Right atrium auricular region (tissue), 2 donors: ENCODE measurements at regions not wholly inside any gene's neighbourhood (a gene's known extent, or its start where the extent isn't known, plus 50 kb on each side); places are given as distances from the start of the nearest gene placed in this dataset.

Experiments used
- DNase-seq: peaks from one replicate; pipeline ENCODE4 v3.0.0-alpha.2; 2019; ENCODE audit warnings: low spot score
- H3K27ac ChIP-seq, 2 donors: fragments of 200-600 bp; sonication (generic); 1 replicate in 1 of 2; 2 replicates in 1 of 2; pipeline ENCODE4 v1.5.1; 2016 to 2019
- H3K27me3 ChIP-seq, 2 donors: fragments of 200-600 bp; sonication (generic); one replicate each; pipeline versions ENCODE4 v1.5.1 to v1.6.0; 2017 to 2019
- H3K36me3 ChIP-seq: fragments of 200-600 bp; sonication (generic); one replicate; pipeline ENCODE4 v1.5.1; 2016
- H3K4me1 ChIP-seq, 2 donors: fragments of 200-600 bp; sonication (generic); one replicate each; pipeline versions ENCODE4 v1.5.1 to v1.6.0; 2017 to 2019
- H3K4me3 ChIP-seq, 2 donors: fragments of 200-600 bp; sonication (generic); 1 replicate in 1 of 2; 2 replicates in 1 of 2; pipeline ENCODE4 v1.5.1; 2017 to 2019; ENCODE audit warnings: mild to moderate bottlenecking in 1 of 2, moderate library complexity in 1 of 2
- H3K9me3 ChIP-seq, 2 donors: fragments of 200-600 bp; sonication (generic); one replicate each; pipeline ENCODE4 v1.5.1; 2019
- TF ChIP-seq, protein P1 (sequence below), 2 donors: fragments of 200-600 bp; sonication (generic); IDR thresholded peaks; one replicate each; pipeline ENCODE4 v1.5.1; 2019; ENCODE audit warnings: antibody characterized with exemption in 2 of 2

DNA sequence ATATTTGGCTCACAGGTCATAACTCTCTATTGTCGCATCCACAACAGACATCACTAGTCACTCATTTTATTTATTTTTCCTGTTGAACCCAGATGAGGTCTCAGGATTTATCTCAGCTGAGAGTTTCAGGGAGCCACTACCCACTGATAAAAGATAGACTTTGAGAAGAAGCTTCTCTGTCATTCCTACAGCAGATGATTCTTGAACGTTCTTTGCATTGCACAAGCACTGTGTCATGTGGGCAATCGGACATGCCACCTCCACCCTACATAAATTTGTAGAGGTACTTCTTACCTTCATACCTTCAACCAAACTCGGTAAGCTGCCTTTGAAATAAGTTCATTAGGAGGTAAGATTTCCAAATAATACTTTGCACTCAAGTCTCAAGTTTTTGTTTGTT is 627.9 kb upstream of the TBX3 start:
- no peak for DNase-seq
- TF ChIP-seq, protein P1, sequence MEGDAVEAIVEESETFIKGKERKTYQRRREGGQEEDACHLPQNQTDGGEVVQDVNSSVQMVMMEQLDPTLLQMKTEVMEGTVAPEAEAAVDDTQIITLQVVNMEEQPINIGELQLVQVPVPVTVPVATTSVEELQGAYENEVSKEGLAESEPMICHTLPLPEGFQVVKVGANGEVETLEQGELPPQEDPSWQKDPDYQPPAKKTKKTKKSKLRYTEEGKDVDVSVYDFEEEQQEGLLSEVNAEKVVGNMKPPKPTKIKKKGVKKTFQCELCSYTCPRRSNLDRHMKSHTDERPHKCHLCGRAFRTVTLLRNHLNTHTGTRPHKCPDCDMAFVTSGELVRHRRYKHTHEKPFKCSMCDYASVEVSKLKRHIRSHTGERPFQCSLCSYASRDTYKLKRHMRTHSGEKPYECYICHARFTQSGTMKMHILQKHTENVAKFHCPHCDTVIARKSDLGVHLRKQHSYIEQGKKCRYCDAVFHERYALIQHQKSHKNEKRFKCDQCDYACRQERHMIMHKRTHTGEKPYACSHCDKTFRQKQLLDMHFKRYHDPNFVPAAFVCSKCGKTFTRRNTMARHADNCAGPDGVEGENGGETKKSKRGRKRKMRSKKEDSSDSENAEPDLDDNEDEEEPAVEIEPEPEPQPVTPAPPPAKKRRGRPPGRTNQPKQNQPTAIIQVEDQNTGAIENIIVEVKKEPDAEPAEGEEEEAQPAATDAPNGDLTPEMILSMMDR (IDR thresholded peaks at IDR 0.05), result no peak
- no peak overlapping the region for H3K4me3 ChIP-seq
- H3K9me3 ChIP-seq, result no peaks in the 10 kb centered on the region
- no peaks in the 10 kb centered on the region for H3K4me1 ChIP-seq
- H3K27ac ChIP-seq, result no peak overlapping the region
- no peaks in the 10 kb centered on the region for H3K27me3 ChIP-seq
- no peaks in the 10 kb centered on the region for H3K36me3 ChIP-seq

DNA sequence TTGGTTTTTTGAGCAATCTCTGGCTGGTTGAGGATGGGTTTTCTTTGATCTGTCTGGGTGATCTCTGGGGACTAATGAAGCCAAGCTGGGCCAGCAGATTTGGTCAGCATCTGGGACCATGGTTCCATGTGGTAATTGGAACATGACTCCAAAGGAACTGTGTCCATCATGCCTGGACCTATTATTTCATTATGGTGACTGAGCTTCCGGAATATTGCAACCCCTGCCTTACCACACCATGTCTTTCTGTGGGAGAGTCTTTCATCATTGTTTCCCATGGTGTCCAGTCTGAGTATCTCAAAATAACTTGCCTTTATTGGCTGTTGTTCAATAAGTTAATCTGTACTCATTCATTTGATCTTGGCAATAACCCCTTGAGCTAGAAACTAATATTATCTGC is 624.9 kb upstream of the TBX3 start:
- DNase-seq, result no peak
- H3K4me3 ChIP-seq, result no peak overlapping the region

DNA sequence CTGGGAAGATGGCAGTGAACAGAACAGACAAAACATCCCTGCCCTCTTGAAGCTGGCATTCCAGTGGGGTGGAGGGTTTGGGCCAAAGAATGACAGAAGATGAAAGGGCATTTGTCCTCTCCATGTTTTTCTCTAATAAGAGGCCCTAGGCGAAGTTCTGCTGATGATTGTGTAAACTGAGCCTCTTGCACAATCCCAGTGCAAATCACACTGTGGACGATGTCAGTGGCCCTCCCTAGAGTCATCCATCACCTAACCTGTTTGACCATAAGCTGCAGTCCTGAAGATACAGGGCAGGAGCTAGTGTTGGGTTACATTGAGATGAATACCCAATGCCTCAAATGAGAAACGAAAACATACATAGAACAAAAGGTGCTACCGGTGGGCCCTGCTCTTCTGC is 622.4 kb upstream of the TBX3 start:
- TF ChIP-seq, protein P1 (IDR thresholded peaks at IDR 0.05), result no peak
- Histone ChIP-seq H3K27me3 (no peaks in the 10 kb centered on the region), H3K4me1 (no peaks in the 10 kb centered on the region), H3K4me3 (no peak overlapping the region), H3K36me3 (no peaks in the 10 kb centered on the region), H3K9me3 (no peaks in the 10 kb centered on the region), H3K27ac (no peak overlapping the region)
- no peak for DNase-seq

More for the DNA sequence above, 624.9 kb upstream of the TBX3 start:
- no peaks in the 10 kb centered on the region for H3K27me3 ChIP-seq
- no peaks in the 10 kb centered on the region for H3K9me3 ChIP-seq
- no peaks in the 10 kb centered on the region for H3K4me1 ChIP-seq
- H3K36me3 ChIP-seq, result no peaks in the 10 kb centered on the region
- H3K27ac ChIP-seq, result no peak overlapping the region
- TF ChIP-seq, protein P1 (IDR thresholded peaks at IDR 0.05), result no peak

DNA sequence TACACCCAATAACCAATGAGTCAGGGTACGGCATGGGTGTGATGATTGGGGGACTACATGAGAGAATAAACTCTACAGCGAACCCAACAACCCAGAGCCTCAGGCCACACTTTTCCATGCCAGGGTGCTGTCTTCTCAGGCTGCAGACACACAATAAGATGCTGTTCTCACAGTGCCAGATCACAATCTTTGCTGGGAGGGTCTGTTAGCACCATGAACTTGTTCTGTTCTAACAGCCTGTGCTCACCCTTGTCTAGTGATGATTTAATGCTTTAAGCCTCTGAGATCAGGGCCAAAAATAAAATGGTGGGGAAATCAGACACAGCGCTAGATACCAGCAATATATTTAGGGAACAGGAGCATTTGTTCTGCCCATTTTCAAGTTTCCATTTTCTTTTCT is 621.9 kb upstream of the TBX3 start:
- no peak overlapping the region for H3K4me3 ChIP-seq
- DNase-seq, result no peak
- H3K27me3 ChIP-seq, result no peaks in the 10 kb centered on the region
- H3K36me3 ChIP-seq, result no peaks in the 10 kb centered on the region
- TF ChIP-seq, protein P1 (IDR thresholded peaks at IDR 0.05), result no peak
- H3K27ac ChIP-seq, result no peak overlapping the region
- H3K9me3 ChIP-seq, result no peaks in the 10 kb centered on the region
- H3K4me1 ChIP-seq, result no peaks in the 10 kb centered on the region

DNA sequence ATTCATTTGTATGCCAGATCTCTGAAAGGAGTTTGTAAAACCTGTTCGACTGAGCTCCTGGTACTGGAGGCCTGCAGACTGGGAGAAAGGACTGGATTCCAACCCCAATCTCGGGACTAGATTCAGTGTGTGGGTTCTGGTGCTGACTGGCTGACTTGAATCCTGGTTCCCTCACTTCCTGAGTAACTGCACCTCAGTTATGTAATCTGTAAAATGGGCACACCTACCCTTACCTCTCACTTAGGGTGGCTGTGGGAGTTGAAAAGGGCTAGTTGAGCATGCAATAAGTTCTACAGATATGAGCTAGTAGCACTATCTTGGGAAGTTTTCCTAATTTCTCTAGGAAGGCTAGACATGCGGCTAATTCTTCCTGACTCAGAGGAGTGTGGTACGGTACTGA is 621.3 kb upstream of the TBX3 start:
- DNase-seq, result no peak
- no peaks in the 10 kb centered on the region for H3K4me1 ChIP-seq
- TF ChIP-seq, protein P1 (IDR thresholded peaks at IDR 0.05), result no peak
- no peak overlapping the region for H3K27ac ChIP-seq
- no peaks in the 10 kb centered on the region for H3K36me3 ChIP-seq
- H3K9me3 ChIP-seq, result no peaks in the 10 kb centered on the region
- H3K27me3 ChIP-seq, result no peaks in the 10 kb centered on the region
- H3K4me3 ChIP-seq, result no peak overlapping the region

DNA sequence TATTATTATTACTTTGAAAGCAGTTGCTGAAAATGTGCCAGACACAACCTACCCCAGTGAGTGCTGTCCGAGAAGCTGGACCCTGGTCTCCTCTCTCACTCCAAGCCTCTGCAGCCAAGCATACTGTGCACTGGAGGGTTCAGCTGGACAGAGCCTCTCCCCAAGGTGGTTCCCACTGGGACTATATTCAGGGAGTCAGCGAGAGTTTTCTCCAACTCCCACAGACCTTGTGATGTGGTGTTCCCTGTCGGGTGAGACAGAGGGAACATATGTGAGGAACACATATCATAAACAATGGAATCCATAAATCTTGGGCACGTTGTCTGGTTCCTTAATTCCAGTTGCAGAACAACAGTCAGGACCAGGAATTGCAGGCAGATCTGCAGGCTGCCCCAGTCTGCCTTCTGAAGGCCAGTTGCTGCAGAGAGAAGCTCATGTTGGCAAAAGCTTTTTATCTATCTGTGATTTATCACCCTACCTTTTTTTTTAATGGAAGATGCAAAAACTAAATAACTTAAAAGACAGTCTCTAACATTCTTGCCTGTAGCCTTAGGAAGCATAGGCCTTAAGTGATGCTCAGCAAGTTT is 619.8 kb upstream of the TBX3 start:
- Histone ChIP-seq H3K27ac (no peak overlapping the region), H3K27me3 (no peaks in the 10 kb centered on the region), H3K9me3 (no peaks in the 10 kb centered on the region), H3K4me1 (no peaks in the 10 kb centered on the region), H3K4me3 (no peak overlapping the region), H3K36me3 (no peaks in the 10 kb centered on the region)
- TF ChIP-seq, protein P1 (IDR thresholded peaks at IDR 0.05), result no peak
- no peak for DNase-seq
